Smooth muscle cell (in vitro differentiated cells): ENCODE measurements at regions not wholly inside any gene's neighbourhood (a gene's known extent, or its start where the extent isn't known, plus 50 kb on each side); places are given as distances from the start of the nearest gene placed in this dataset.

Experiments used
- DNase-seq: peaks from one replicate; lab custom pipeline; 2025; ENCODE audit not compliant: unreplicated experiment; lab: John Stamatoyannopoulos, UW
- H2AFZ ChIP-seq: fragments of 200-600 bp; sonication (generic); 2 replicates; pipeline ENCODE4 v1.6.0; 2016; ENCODE audit warnings: antibody characterized with exemption, low read depth, mild to moderate bottlenecking
- H3F3A ChIP-seq: fragments of 200-600 bp; sonication (generic); 2 replicates; pipeline ENCODE4 v1.6.0; 2017; ENCODE audit warnings: antibody characterized with exemption, low read depth
- H3K27ac ChIP-seq: fragments of 200-600 bp; sonication (generic); 2 replicates; pipeline ENCODE4 v1.5.1; 2016; ENCODE audit warnings: low read depth, mild to moderate bottlenecking
- H3K27me3 ChIP-seq: fragments of 200-600 bp; sonication (generic); 2 replicates; pipeline ENCODE4 v1.6.1; 2016; ENCODE audit warnings: low read depth, mild to moderate bottlenecking
- H3K36me3 ChIP-seq: fragments of 200-600 bp; sonication (generic); 2 replicates; pipeline ENCODE4 v1.5.1; 2016; ENCODE audit warnings: low read depth
- H3K4me1 ChIP-seq: fragments of 200-600 bp; sonication (generic); 2 replicates; pipeline ENCODE4 v1.5.1; 2016; ENCODE audit warnings: low read depth
- H3K4me2 ChIP-seq: fragments of 200-600 bp; sonication (generic); 2 replicates; pipeline ENCODE4 v1.6.0; 2016; ENCODE audit warnings: mild to moderate bottlenecking
- H3K4me3 ChIP-seq: fragments of 200-600 bp; sonication (generic); 2 replicates; pipeline ENCODE4 v1.5.1; 2016; ENCODE audit warnings: mild to moderate bottlenecking
- H3K79me2 ChIP-seq: fragments of 200-600 bp; sonication (generic); 2 replicates; pipeline ENCODE4 v1.6.0; 2016; ENCODE audit warnings: low read depth, mild to moderate bottlenecking
- H3K9ac ChIP-seq: fragments of 200-600 bp; sonication (generic); 2 replicates; pipeline ENCODE4 v1.6.0; 2016; ENCODE audit warnings: low read depth
- H3K9me3 ChIP-seq: fragments of 200-600 bp; sonication (generic); replicated peaks from 2 replicates; pipeline ENCODE4 v1.5.1; 2016; ENCODE audit warnings: low read depth
- H4K20me1 ChIP-seq: fragments of 200-600 bp; sonication (generic); 2 replicates; pipeline ENCODE4 v1.6.0; 2016; ENCODE audit warnings: low read depth
- WGBS: methylation state at CpG from one replicate; pipeline ENCODE4 v1.1.7; 2016; ENCODE audit warnings: low lambda C conversion rate; 5-methylcytosine and 5-hydroxymethylcytosine counted together
- TF ChIP-seq, protein P1 (sequence below): fragments of 200-600 bp; sonication (generic); IDR thresholded peaks from 2 replicates; pipeline ENCODE4 v1.5.1; 2017; ENCODE audit warnings: borderline replicate concordance, mild to moderate bottlenecking, antibody characterized with exemption; ENCODE audit not compliant: insufficient read depth, poor library complexity, severe bottlenecking

- TF ChIP-seq, protein P1, sequence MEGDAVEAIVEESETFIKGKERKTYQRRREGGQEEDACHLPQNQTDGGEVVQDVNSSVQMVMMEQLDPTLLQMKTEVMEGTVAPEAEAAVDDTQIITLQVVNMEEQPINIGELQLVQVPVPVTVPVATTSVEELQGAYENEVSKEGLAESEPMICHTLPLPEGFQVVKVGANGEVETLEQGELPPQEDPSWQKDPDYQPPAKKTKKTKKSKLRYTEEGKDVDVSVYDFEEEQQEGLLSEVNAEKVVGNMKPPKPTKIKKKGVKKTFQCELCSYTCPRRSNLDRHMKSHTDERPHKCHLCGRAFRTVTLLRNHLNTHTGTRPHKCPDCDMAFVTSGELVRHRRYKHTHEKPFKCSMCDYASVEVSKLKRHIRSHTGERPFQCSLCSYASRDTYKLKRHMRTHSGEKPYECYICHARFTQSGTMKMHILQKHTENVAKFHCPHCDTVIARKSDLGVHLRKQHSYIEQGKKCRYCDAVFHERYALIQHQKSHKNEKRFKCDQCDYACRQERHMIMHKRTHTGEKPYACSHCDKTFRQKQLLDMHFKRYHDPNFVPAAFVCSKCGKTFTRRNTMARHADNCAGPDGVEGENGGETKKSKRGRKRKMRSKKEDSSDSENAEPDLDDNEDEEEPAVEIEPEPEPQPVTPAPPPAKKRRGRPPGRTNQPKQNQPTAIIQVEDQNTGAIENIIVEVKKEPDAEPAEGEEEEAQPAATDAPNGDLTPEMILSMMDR = no peak
- Histone ChIP-seq H3K4me2 (no peak overlapping the region), H2AFZ (no peak overlapping the region), H3K9me3 (no peaks in the 10 kb centered on the region), H3K27me3 (no peaks in the 10 kb centered on the region), H3K4me3 (no peak overlapping the region), H3K9ac (no peak overlapping the region), H3K36me3 (no peaks in the 10 kb centered on the region), H3K27ac (no peak overlapping the region), H3K79me2 (no peaks in the 10 kb centered on the region), H3F3A (no peaks in the 10 kb centered on the region), H3K4me1 (no peaks in the 10 kb centered on the region), H4K20me1 (no peaks in the 10 kb centered on the region)
- no peak for DNase-seq
- 90% methylated on average over 1 of the region's 1 CpG for WGBS
These were observed 638.2 kb upstream of the MIR17HG start for GRCh38 chr13:90709319-90709718.

GRCh38 chr13:90710164-90710759 lies 637.2 kb upstream of the MIR17HG start:
- no peaks in the 10 kb centered on the region for H3K36me3 ChIP-seq
- no peak overlapping the region for H3K9ac ChIP-seq
- no peak overlapping the region for H3K4me2 ChIP-seq
- H4K20me1 ChIP-seq = no peaks in the 10 kb centered on the region
- no peak overlapping the region for H3K4me3 ChIP-seq
- no peaks in the 10 kb centered on the region for H3K9me3 ChIP-seq
- H3K4me1 ChIP-seq = no peaks in the 10 kb centered on the region
- DNase-seq = no peak
- no peaks in the 10 kb centered on the region for H3K27me3 ChIP-seq
- TF ChIP-seq, protein P1 = no peak
- no peak overlapping the region for H3K27ac ChIP-seq
- H2AFZ ChIP-seq = no peak overlapping the region
- H3F3A ChIP-seq = no peaks in the 10 kb centered on the region
- WGBS = 87% methylated on average over 5 of the region's 5 CpGs
- H3K79me2 ChIP-seq = no peaks in the 10 kb centered on the region

DNA sequence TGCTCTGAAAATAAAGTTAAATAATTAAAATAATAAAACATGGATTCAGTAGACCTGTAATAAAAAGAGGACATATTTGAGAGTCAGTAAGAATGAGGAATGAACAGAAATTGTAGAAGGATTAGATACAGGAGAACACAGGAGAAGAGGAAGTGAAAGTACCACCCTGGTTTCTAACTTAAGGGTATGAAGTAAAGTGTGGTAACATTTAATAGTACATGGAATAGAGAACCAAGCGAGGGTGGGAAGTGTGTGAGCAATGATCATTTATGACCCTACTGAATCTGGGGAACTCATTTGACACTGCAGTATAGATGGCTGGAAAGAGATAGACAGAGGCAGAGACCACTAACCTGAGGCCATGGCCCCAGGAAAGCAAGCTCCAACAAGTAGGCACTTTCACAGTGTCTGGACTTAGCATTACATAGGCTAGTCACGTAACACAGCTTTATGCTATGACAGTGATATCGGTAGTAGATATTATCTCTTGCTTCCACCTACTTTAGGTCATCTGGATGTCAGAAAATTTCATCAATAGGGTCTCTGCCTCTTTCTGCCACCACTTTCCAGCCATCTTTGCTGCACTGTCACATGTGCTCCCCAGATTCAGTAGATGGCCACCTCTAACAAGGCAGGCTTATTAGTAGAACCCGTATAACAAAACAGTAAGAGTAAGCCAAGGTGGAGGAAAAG lies 633.9 kb upstream of the MIR17HG start:
- no peak overlapping the region for H2AFZ ChIP-seq
- no peaks in the 10 kb centered on the region for H3K9me3 ChIP-seq
- H4K20me1 ChIP-seq = no peaks in the 10 kb centered on the region
- H3K27ac ChIP-seq = no peak overlapping the region
- H3K36me3 ChIP-seq = no peaks in the 10 kb centered on the region
- H3K9ac ChIP-seq = no peak overlapping the region
- TF ChIP-seq, protein P1 = no peak
- no peak overlapping the region for H3K4me3 ChIP-seq
- H3K4me1 ChIP-seq = peaks cover 17% of the 10 kb centered on the region
- 92% methylated on average over 4 of the region's 4 CpGs for WGBS
- H3F3A ChIP-seq = peaks cover 3% of the 10 kb centered on the region
- DNase-seq = no peak
- no peaks in the 10 kb centered on the region for H3K79me2 ChIP-seq
- H3K27me3 ChIP-seq = no peaks in the 10 kb centered on the region
- no peak overlapping the region for H3K4me2 ChIP-seq

DNA sequence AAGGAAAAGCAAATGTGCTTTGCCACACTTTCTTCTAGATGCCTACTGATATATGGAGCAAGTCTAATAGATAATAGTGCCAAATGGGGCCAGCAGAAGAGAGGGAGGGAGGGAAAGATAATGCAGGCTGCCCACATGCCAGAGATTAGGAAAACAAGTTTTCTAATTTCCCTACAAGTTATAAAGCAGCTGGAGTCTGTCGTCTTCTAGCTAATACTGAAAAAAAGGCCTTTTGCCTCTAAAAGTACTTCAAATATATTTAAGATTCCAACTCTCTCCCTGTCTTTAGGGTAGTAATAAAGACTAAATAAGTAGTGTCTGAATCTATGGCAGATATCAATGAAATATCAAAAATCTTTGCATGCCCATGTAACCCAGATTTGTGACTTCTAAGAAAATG lies 632.0 kb upstream of the MIR17HG start:
- no peak overlapping the region for H3K4me3 ChIP-seq
- no peaks in the 10 kb centered on the region for H3K27me3 ChIP-seq
- TF ChIP-seq, protein P1 = no peak
- H3K27ac ChIP-seq = no peak overlapping the region
- no peaks in the 10 kb centered on the region for H3K79me2 ChIP-seq
- no peaks in the 10 kb centered on the region for H3K9me3 ChIP-seq
- H3K4me1 ChIP-seq = peaks cover 22% of the 10 kb centered on the region
- no peak overlapping the region for H3K4me2 ChIP-seq
- H3K9ac ChIP-seq = no peak overlapping the region
- no peak overlapping the region for H2AFZ ChIP-seq
- peaks cover 3% of the 10 kb centered on the region for H3F3A ChIP-seq
- H4K20me1 ChIP-seq = no peaks in the 10 kb centered on the region
- WGBS = 59% methylated on average over 1 of the region's 1 CpG
- no peaks in the 10 kb centered on the region for H3K36me3 ChIP-seq
- DNase-seq = no peak
